HEK293 (cell line): ENCODE measurements at regions not wholly inside any gene's neighbourhood (a gene's known extent, or its start where the extent isn't known, plus 50 kb on each side); places are given as distances from the start of the nearest gene placed in this dataset.

ENCODE experiments used
- CTCF ChIA-PET: fragments of 350-600 bp; formaldehyde crosslinking; extraction: SDS; loops from one replicate; lab custom pipeline; 2021; ENCODE audit warnings: antibody characterized with exemption; lab: Yijun Ruan, JAX
- POLR2A ChIA-PET: fragments of 300-600 bp; formaldehyde crosslinking; extraction: SDS; loops from one replicate; lab custom pipeline; 2020; ENCODE audit warnings: antibody characterized with exemption, inconsistent platforms; lab: Yijun Ruan, JAX
- H3K27ac ChIP-seq: fragments of 200-500 bp; sonication (Bioruptor generic); 2 replicates; pipeline ENCODE4 v1.5.1; 2014; ENCODE audit warnings: low read depth, low read length, control low read depth, inconsistent platforms; ENCODE audit errors: extremely low read depth
- H3K36me3 ChIP-seq, 2 experiments: fragments of 200-500 bp in 1 of 2; sonication (Bioruptor generic) in 1 of 2; 1 replicate in 1 of 2; 2 replicates in 1 of 2; pipeline ENCODE4 v1.5.1; 2014 to 2017; ENCODE audit warnings: inconsistent platforms in 2 of 2, low read length in 2 of 2; ENCODE audit not compliant: control insufficient read depth in 2 of 2, insufficient read depth in 1 of 2
- H3K4me1 ChIP-seq: fragments of 200-500 bp; sonication (Bioruptor generic); 2 replicates; pipeline ENCODE4 v1.5.1; 2014; ENCODE audit warnings: mild to moderate bottlenecking, low read length, inconsistent platforms; ENCODE audit not compliant: control insufficient read depth, insufficient read depth
- H3K4me3 ChIP-seq: 2 replicates; pipeline ENCODE4 v1.5.1; 2011; ENCODE audit warnings: low read depth, mild to moderate bottlenecking, control low read depth, low read length, moderate library complexity
- H3K9me3 ChIP-seq: fragments of 200-500 bp; sonication (Bioruptor generic); 2 replicates; pipeline ENCODE4 v1.5.1; 2014; ENCODE audit warnings: low read depth, low read length, inconsistent platforms; ENCODE audit not compliant: control insufficient read depth, insufficient read depth
- BCL11B ChIP-seq: fragments of 450-650 bp; formaldehyde crosslinking; IDR thresholded peaks from 2 replicates; pipeline ENCODE4 v1.5.1; 2016; ENCODE audit warnings: low read depth, missing biosample characterization, missing genetic modification characterization
- IKZF3 ChIP-seq: fragments of 450-650 bp; IDR thresholded peaks from 2 replicates; pipeline ENCODE4 v1.5.0; 2018; ENCODE audit warnings: missing biosample characterization, mild to moderate bottlenecking, missing genetic modification characterization, moderate library complexity
- ZFHX2 ChIP-seq: fragments of 450-650 bp; formaldehyde crosslinking; conservative IDR thresholded peaks from 2 replicates; pipeline ENCODE4 v1.5.1; 2016; ENCODE audit warnings: missing biosample characterization, missing genetic modification characterization
- ZNF114 ChIP-seq: fragments of 450-650 bp; formaldehyde crosslinking; IDR thresholded peaks from 2 replicates; pipeline ENCODE4 v1.5.0; 2017; ENCODE audit warnings: missing biosample characterization, missing genetic modification characterization
- ZNF175 ChIP-seq: fragments of 450-650 bp; formaldehyde crosslinking; IDR thresholded peaks from 2 replicates; pipeline ENCODE4 v1.5.1; 2016; ENCODE audit warnings: missing biosample characterization, missing genetic modification characterization
- ZNF514 ChIP-seq: fragments of 450-650 bp; formaldehyde crosslinking; IDR thresholded peaks from 2 replicates; pipeline ENCODE4 v1.5.1; 2016; ENCODE audit warnings: missing biosample characterization, missing genetic modification characterization
- ZNF529 ChIP-seq: fragments of 450-650 bp; formaldehyde crosslinking; IDR thresholded peaks from 2 replicates; pipeline ENCODE4 v1.5.1; 2017; ENCODE audit warnings: missing genetic modification characterization, missing biosample characterization; ENCODE audit not compliant: insufficient replicate concordance
- ZNF571 ChIP-seq: fragments of 450-650 bp; formaldehyde crosslinking; IDR thresholded peaks from 2 replicates; pipeline ENCODE4 v1.5.0; 2017; ENCODE audit warnings: missing biosample characterization, missing genetic modification characterization
- ZNF629 ChIP-seq: fragments of 450-650 bp; formaldehyde crosslinking; IDR thresholded peaks from 2 replicates; pipeline ENCODE4 v1.5.1; 2017; ENCODE audit warnings: missing biosample characterization, missing genetic modification characterization
- ZNF639 ChIP-seq: fragments of 450-650 bp; formaldehyde crosslinking; IDR thresholded peaks from 2 replicates; pipeline ENCODE4 v1.5.1; 2016; ENCODE audit warnings: missing biosample characterization, missing genetic modification characterization
- ZNF660 ChIP-seq: fragments of 450-650 bp; IDR thresholded peaks from 2 replicates; pipeline ENCODE4 v1.5.1; 2018; ENCODE audit warnings: missing biosample characterization, mild to moderate bottlenecking, missing genetic modification characterization
- ZNF692 ChIP-seq: fragments of 450-650 bp; formaldehyde crosslinking; IDR thresholded peaks from 2 replicates; pipeline ENCODE4 v1.5.1; 2016; ENCODE audit warnings: missing biosample characterization, missing genetic modification characterization
- ZNF791 ChIP-seq: fragments of 450-650 bp; formaldehyde crosslinking; IDR thresholded peaks from 2 replicates; pipeline ENCODE4 v1.5.1; 2016; ENCODE audit warnings: missing biosample characterization, missing genetic modification characterization
- ZSCAN18 ChIP-seq: fragments of 450-650 bp; formaldehyde crosslinking; IDR thresholded peaks from 2 replicates; pipeline ENCODE4 v1.5.1; 2016; ENCODE audit warnings: missing biosample characterization, missing genetic modification characterization
- TF ChIP-seq, protein P1 (sequence below): fragments of 450-650 bp; formaldehyde crosslinking; IDR thresholded peaks from 2 replicates; pipeline ENCODE4 v1.5.1; 2016; ENCODE audit warnings: missing biosample characterization, missing genetic modification characterization
- TF ChIP-seq, protein P2 (sequence below): fragments of 450-650 bp; formaldehyde crosslinking; IDR thresholded peaks from 2 replicates; pipeline ENCODE4 v1.5.1; 2017; ENCODE audit warnings: missing biosample characterization, missing genetic modification characterization
- TF ChIP-seq, protein P3 (sequence below): fragments of 450-650 bp; formaldehyde crosslinking; IDR thresholded peaks from 2 replicates; pipeline ENCODE4; 2016; ENCODE audit warnings: missing biosample characterization, missing genetic modification characterization
- TF ChIP-seq, protein P4 (sequence below): fragments of 450-650 bp; formaldehyde crosslinking; IDR thresholded peaks from 2 replicates; pipeline ENCODE4 v1.5.1; 2017; ENCODE audit warnings: missing biosample characterization, mild to moderate bottlenecking, missing genetic modification characterization, moderate library complexity
- TF ChIP-seq, protein P5 (sequence below): fragments of 450-650 bp; formaldehyde crosslinking; IDR thresholded peaks from 2 replicates; pipeline ENCODE4 v1.5.1; 2017; ENCODE audit warnings: missing biosample characterization, missing genetic modification characterization
- TF ChIP-seq, protein P6 (sequence below): fragments of 450-650 bp; formaldehyde crosslinking; IDR thresholded peaks from 2 replicates; pipeline ENCODE4 v1.5.1; 2016; ENCODE audit warnings: missing biosample characterization, missing genetic modification characterization

DNA sequence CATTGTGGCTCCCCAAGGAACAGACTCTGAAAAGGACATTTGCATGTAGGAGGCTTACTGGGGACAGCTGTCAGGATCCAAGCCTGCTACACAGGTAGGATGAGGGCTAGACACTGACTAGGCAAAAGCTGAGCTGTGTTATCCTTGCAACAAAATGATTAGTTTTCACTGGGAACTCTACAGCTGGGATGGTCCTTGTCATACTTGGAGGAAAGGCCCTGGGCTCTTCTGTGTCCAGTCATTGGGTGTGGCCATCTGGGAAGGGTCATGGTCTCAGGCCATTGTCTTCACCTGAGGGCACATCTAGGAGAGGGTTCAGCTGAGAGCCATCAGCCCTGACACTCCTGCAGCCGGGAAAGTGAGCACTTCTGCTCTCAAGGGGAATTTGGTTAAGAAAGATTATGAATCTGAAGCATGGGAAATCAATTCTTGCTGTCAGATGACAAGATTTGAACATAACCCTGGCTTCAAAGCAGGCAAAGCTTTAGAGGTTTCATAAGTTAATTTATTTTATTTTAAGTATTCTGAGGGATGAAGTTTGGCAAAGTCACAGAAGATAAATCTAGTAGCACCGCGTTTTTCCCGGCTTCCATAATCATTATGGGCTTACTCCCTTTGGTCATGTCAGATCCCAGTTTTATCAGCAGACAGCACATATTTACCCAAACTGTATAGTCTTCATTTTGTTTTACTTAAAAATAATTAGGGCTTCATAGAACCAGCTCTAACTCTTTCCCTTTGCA, 78.4 kb upstream of the SLC22A23 start:
- CTCF ChIA-PET: interaction anchor here (0.5 to 1.1 kb wide), 2 partner anchors 39 to 254 kb away, joined by 3 to 4 read pairs; no protein-coding TSS in a partner anchor
- Histone ChIP-seq H3K36me3 (no peaks in the 10 kb centered on the region), H3K4me3 (no peak overlapping the region), H3K27ac (no peak overlapping the region), H3K4me1 (no peaks in the 10 kb centered on the region), H3K9me3 (no peaks in the 10 kb centered on the region)
- POLR2A ChIA-PET: no interaction called here
- TF ChIP-seq ZNF529 (tag by site-specific recombination): no peak
- TF ChIP-seq ZNF639 (tag by site-specific recombination): no peak
- TF ChIP-seq ZNF791 (tag by site-specific recombination): no peak
- no peak for TF ChIP-seq ZNF660 (tag by site-specific recombination)

DNA sequence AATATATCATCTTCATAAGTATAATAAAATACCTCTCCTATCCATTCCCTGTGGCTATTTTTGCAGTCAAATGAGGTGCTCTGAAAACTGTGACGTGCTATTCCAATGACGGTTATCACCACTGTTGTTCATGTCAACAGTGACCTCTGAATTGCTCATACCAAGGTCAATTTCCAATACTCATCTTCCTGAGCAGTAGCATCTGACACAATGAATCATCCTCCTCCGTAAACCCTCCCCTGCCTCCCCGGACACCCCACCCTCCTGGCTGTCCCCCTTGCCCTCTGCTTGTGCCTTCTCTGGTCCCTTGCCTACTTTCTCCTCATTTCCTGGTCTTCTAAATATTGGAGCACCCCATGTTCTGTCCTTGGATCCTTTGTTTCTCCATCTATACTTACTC, 77.7 kb upstream of the SLC22A23 start:
- Histone ChIP-seq H3K36me3 (no peaks in the 10 kb centered on the region), H3K9me3 (no peaks in the 10 kb centered on the region), H3K4me3 (no peak overlapping the region), H3K27ac (no peak overlapping the region), H3K4me1 (no peaks in the 10 kb centered on the region)
- ChIA-PET CTCF (no interaction called here), POLR2A (no interaction called here)
- TF ChIP-seq ZNF175 (tag by site-specific recombination): no peak
- TF ChIP-seq ZNF514 (tag by site-specific recombination): no peak
- TF ChIP-seq, protein P1, sequence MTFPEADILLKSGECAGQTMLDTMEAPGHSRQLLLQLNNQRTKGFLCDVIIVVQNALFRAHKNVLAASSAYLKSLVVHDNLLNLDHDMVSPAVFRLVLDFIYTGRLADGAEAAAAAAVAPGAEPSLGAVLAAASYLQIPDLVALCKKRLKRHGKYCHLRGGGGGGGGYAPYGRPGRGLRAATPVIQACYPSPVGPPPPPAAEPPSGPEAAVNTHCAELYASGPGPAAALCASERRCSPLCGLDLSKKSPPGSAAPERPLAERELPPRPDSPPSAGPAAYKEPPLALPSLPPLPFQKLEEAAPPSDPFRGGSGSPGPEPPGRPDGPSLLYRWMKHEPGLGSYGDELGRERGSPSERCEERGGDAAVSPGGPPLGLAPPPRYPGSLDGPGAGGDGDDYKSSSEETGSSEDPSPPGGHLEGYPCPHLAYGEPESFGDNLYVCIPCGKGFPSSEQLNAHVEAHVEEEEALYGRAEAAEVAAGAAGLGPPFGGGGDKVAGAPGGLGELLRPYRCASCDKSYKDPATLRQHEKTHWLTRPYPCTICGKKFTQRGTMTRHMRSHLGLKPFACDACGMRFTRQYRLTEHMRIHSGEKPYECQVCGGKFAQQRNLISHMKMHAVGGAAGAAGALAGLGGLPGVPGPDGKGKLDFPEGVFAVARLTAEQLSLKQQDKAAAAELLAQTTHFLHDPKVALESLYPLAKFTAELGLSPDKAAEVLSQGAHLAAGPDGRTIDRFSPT (tag by site-specific recombination): no peak
- TF ChIP-seq, protein P2, sequence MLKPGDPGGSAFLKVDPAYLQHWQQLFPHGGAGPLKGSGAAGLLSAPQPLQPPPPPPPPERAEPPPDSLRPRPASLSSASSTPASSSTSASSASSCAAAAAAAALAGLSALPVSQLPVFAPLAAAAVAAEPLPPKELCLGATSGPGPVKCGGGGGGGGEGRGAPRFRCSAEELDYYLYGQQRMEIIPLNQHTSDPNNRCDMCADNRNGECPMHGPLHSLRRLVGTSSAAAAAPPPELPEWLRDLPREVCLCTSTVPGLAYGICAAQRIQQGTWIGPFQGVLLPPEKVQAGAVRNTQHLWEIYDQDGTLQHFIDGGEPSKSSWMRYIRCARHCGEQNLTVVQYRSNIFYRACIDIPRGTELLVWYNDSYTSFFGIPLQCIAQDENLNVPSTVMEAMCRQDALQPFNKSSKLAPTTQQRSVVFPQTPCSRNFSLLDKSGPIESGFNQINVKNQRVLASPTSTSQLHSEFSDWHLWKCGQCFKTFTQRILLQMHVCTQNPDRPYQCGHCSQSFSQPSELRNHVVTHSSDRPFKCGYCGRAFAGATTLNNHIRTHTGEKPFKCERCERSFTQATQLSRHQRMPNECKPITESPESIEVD (tag by site-specific recombination): no peak
- TF ChIP-seq ZFHX2 (tag by site-specific recombination): no peak
- TF ChIP-seq ZNF571: no peak
- TF ChIP-seq BCL11B (tag by site-specific recombination): no peak
- TF ChIP-seq, protein P3, sequence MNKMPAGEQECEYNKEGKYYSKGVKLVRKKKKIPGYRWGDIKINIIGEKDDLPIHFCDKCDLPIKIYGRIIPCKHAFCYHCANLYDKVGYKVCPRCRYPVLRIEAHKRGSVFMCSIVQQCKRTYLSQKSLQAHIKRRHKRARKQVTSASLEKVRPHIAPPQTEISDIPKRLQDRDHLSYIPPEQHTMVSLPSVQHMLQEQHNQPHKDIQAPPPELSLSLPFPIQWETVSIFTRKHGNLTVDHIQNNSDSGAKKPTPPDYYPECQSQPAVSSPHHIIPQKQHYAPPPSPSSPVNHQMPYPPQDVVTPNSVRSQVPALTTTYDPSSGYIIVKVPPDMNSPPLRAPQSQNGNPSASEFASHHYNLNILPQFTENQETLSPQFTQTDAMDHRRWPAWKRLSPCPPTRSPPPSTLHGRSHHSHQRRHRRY (tag by site-specific recombination): no peak
- TF ChIP-seq ZNF114 (tag by site-specific recombination): no peak
- no peak for TF ChIP-seq IKZF3
- TF ChIP-seq, protein P4, sequence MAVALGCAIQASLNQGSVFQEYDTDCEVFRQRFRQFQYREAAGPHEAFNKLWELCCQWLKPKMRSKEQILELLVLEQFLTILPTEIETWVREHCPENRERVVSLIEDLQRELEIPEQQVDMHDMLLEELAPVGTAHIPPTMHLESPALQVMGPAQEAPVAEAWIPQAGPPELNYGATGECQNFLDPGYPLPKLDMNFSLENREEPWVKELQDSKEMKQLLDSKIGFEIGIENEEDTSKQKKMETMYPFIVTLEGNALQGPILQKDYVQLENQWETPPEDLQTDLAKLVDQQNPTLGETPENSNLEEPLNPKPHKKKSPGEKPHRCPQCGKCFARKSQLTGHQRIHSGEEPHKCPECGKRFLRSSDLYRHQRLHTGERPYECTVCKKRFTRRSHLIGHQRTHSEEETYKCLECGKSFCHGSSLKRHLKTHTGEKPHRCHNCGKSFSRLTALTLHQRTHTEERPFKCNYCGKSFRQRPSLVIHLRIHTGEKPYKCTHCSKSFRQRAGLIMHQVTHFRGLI (tag by site-specific recombination): no peak
- TF ChIP-seq ZNF629: no peak
- no peak for TF ChIP-seq ZNF692 (tag by site-specific recombination)
- TF ChIP-seq, protein P5, sequence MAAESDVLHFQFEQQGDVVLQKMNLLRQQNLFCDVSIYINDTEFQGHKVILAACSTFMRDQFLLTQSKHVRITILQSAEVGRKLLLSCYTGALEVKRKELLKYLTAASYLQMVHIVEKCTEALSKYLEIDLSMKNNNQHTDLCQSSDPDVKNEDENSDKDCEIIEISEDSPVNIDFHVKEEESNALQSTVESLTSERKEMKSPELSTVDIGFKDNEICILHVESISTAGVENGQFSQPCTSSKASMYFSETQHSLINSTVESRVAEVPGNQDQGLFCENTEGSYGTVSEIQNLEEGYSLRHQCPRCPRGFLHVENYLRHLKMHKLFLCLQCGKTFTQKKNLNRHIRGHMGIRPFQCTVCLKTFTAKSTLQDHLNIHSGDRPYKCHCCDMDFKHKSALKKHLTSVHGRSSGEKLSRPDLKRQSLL (tag by site-specific recombination): no peak
- TF ChIP-seq ZSCAN18 (tag by site-specific recombination): no peak
- TF ChIP-seq, protein P6, sequence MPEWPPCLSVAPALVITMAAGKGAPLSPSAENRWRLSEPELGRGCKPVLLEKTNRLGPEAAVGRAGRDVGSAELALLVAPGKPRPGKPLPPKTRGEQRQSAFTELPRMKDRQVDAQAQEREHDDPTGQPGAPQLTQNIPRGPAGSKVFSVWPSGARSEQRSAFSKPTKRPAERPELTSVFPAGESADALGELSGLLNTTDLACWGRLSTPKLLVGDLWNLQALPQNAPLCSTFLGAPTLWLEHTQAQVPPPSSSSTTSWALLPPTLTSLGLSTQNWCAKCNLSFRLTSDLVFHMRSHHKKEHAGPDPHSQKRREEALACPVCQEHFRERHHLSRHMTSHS (tag by site-specific recombination): no peak
